Keratinocyte (primary cell): ENCODE measurements at regions not wholly inside any gene's neighbourhood (a gene's known extent, or its start where the extent isn't known, plus 50 kb on each side); places are given as distances from the start of the nearest gene placed in this dataset.

Experiments
- EZH2 ChIP-seq: IDR thresholded peaks from one replicate; pipeline ENCODE4 v1.6.1; 2012; ENCODE audit warnings: inconsistent platforms, mild to moderate bottlenecking, low read length, moderate library complexity
- TF ChIP-seq, protein P1 (sequence below), 3 experiments: IDR thresholded peaks in 1 of 3; conservative IDR thresholded peaks in 1 of 3; optimal IDR thresholded peaks in 1 of 3; 2 replicates in 2 of 3; 3 replicates in 1 of 3; pipeline versions ENCODE3 to v1.5.1; 2011; ENCODE audit warnings: low read length in 3 of 3, mild to moderate bottlenecking in 3 of 3, moderate library complexity in 2 of 3, control low read depth in 1 of 3, inconsistent platforms in 1 of 3; ENCODE audit not compliant: insufficient read depth in 2 of 3; ENCODE audit errors: extremely low read depth in 1 of 3

DNA sequence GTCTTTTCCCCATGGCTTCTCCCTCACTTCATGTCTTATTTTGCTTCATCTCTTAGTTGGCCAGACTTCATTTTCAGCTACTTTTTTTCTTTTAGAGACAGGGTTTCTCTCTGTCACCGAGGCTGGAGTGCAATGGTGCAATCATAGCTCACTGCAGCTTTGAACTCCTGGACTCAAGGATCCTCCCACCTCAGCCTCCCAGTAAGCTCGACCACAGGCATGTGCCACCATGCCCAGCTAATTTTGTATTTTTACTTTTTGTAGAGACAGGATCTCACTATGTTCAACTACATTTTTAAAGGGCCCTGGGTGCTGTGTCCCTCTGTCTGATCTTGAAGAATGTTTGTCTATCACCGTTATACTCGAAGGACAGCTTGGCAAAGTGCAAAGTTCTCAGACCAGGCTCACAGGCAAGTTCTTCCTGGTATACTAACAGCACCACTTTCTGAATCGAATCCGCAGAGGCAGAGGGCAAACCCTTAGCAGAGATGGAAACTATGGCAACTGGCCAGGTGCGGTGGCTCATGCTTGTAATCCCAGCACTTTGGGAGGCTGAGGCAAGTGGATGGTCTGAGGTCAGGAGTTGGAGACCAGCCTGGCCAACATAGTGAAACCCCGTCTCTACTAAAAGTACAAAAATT lies 60.9 kb downstream of the SOWAHC start:
- TF ChIP-seq, protein P1, sequence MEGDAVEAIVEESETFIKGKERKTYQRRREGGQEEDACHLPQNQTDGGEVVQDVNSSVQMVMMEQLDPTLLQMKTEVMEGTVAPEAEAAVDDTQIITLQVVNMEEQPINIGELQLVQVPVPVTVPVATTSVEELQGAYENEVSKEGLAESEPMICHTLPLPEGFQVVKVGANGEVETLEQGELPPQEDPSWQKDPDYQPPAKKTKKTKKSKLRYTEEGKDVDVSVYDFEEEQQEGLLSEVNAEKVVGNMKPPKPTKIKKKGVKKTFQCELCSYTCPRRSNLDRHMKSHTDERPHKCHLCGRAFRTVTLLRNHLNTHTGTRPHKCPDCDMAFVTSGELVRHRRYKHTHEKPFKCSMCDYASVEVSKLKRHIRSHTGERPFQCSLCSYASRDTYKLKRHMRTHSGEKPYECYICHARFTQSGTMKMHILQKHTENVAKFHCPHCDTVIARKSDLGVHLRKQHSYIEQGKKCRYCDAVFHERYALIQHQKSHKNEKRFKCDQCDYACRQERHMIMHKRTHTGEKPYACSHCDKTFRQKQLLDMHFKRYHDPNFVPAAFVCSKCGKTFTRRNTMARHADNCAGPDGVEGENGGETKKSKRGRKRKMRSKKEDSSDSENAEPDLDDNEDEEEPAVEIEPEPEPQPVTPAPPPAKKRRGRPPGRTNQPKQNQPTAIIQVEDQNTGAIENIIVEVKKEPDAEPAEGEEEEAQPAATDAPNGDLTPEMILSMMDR (optimal IDR thresholded peaks at IDR 0.05 in 1 of 3, IDR thresholded peaks at IDR 0.05 in 1 of 3, conservative IDR thresholded peaks at IDR 0.05 in 1 of 3; ENCODE audit: extremely low read depth in 1 of 3, insufficient read depth in 2 of 3, low read length in 3 of 3) = no peak
- TF ChIP-seq EZH2 = no peak
